HEK293 (cell line): ENCODE measurements at regions not wholly inside any gene's neighbourhood (a gene's known extent, or its start where the extent isn't known, plus 50 kb on each side); places are given as distances from the start of the nearest gene placed in this dataset.

ENCODE experiments used
- CTCF ChIA-PET: fragments of 350-600 bp; formaldehyde crosslinking; extraction: SDS; loops from one replicate; lab custom pipeline; 2021; ENCODE audit warnings: antibody characterized with exemption; lab: Yijun Ruan, JAX
- POLR2A ChIA-PET: fragments of 300-600 bp; formaldehyde crosslinking; extraction: SDS; loops from one replicate; lab custom pipeline; 2020; ENCODE audit warnings: antibody characterized with exemption, inconsistent platforms; lab: Yijun Ruan, JAX
- H3K27ac ChIP-seq: fragments of 200-500 bp; sonication (Bioruptor generic); 2 replicates; pipeline ENCODE4 v1.5.1; 2014; ENCODE audit warnings: low read depth, low read length, control low read depth, inconsistent platforms; ENCODE audit errors: extremely low read depth
- H3K36me3 ChIP-seq, 2 experiments: fragments of 200-500 bp in 1 of 2; sonication (Bioruptor generic) in 1 of 2; 1 replicate in 1 of 2; 2 replicates in 1 of 2; pipeline ENCODE4 v1.5.1; 2014 to 2017; ENCODE audit warnings: inconsistent platforms in 2 of 2, low read length in 2 of 2; ENCODE audit not compliant: control insufficient read depth in 2 of 2, insufficient read depth in 1 of 2
- H3K4me1 ChIP-seq: fragments of 200-500 bp; sonication (Bioruptor generic); 2 replicates; pipeline ENCODE4 v1.5.1; 2014; ENCODE audit warnings: mild to moderate bottlenecking, low read length, inconsistent platforms; ENCODE audit not compliant: control insufficient read depth, insufficient read depth
- H3K4me3 ChIP-seq: 2 replicates; pipeline ENCODE4 v1.5.1; 2011; ENCODE audit warnings: low read depth, mild to moderate bottlenecking, control low read depth, low read length, moderate library complexity
- H3K9me3 ChIP-seq: fragments of 200-500 bp; sonication (Bioruptor generic); 2 replicates; pipeline ENCODE4 v1.5.1; 2014; ENCODE audit warnings: low read depth, low read length, inconsistent platforms; ENCODE audit not compliant: control insufficient read depth, insufficient read depth
- KLF7 ChIP-seq: fragments of 450-650 bp; formaldehyde crosslinking; IDR thresholded peaks from 2 replicates; pipeline ENCODE4 v1.5.1; 2016; ENCODE audit warnings: missing biosample characterization, missing genetic modification characterization, borderline replicate concordance
- OVOL3 ChIP-seq: fragments of 450-650 bp; formaldehyde crosslinking; IDR thresholded peaks from 2 replicates; pipeline ENCODE4 v1.5.1; 2016; ENCODE audit warnings: missing biosample characterization, missing genetic modification characterization
- YY1 ChIP-seq: fragments of 450-650 bp; formaldehyde crosslinking; IDR thresholded peaks from 2 replicates; pipeline ENCODE4 v1.5.1; 2018; ENCODE audit warnings: missing biosample characterization, missing genetic modification characterization
- ZNF10 ChIP-seq: fragments of 450-650 bp; formaldehyde crosslinking; IDR thresholded peaks from 2 replicates; pipeline ENCODE4 v1.5.1; 2017; ENCODE audit warnings: missing biosample characterization, missing genetic modification characterization
- ZNF114 ChIP-seq: fragments of 450-650 bp; formaldehyde crosslinking; IDR thresholded peaks from 2 replicates; pipeline ENCODE4 v1.5.0; 2017; ENCODE audit warnings: missing biosample characterization, missing genetic modification characterization
- ZNF184 ChIP-seq: fragments of 450-650 bp; IDR thresholded peaks from 2 replicates; pipeline ENCODE4 v1.5.1; 2018; ENCODE audit warnings: missing biosample characterization, mild to moderate bottlenecking, missing genetic modification characterization
- ZNF292 ChIP-seq: fragments of 450-650 bp; formaldehyde crosslinking; IDR thresholded peaks from 2 replicates; pipeline ENCODE4 v1.5.1; 2016; ENCODE audit warnings: low read depth, missing biosample characterization, missing genetic modification characterization, borderline replicate concordance
- ZNF529 ChIP-seq: fragments of 450-650 bp; formaldehyde crosslinking; IDR thresholded peaks from 2 replicates; pipeline ENCODE4 v1.5.1; 2017; ENCODE audit warnings: missing genetic modification characterization, missing biosample characterization; ENCODE audit not compliant: insufficient replicate concordance
- ZNF560 ChIP-seq: fragments of 450-650 bp; formaldehyde crosslinking; IDR thresholded peaks from 2 replicates; pipeline ENCODE4 v1.5.1; 2017; ENCODE audit warnings: missing biosample characterization, missing genetic modification characterization, borderline replicate concordance
- ZNF670 ChIP-seq: fragments of 450-650 bp; formaldehyde crosslinking; IDR thresholded peaks from 2 replicates; pipeline ENCODE4 v1.5.1; 2016; ENCODE audit warnings: missing biosample characterization, missing genetic modification characterization, low read depth
- ZNF677 ChIP-seq: fragments of 450-650 bp; IDR thresholded peaks from 2 replicates; pipeline ENCODE4 v1.5.0; 2018; ENCODE audit warnings: missing biosample characterization, mild to moderate bottlenecking, missing genetic modification characterization, moderate library complexity
- ZNF768 ChIP-seq: fragments of 450-650 bp; formaldehyde crosslinking; IDR thresholded peaks from 2 replicates; pipeline ENCODE4 v1.5.1; 2018; ENCODE audit warnings: missing biosample characterization, mild to moderate bottlenecking, missing genetic modification characterization
- TF ChIP-seq, protein P1 (sequence below): fragments of 450-650 bp; formaldehyde crosslinking; IDR thresholded peaks from 2 replicates; pipeline ENCODE4 v1.5.1; 2016; ENCODE audit warnings: missing biosample characterization, missing genetic modification characterization
- TF ChIP-seq, protein P2 (sequence below): fragments of 450-650 bp; formaldehyde crosslinking; IDR thresholded peaks from 2 replicates; pipeline ENCODE4 v1.5.1; 2016; ENCODE audit warnings: missing biosample characterization, missing genetic modification characterization
- TF ChIP-seq, protein P3 (sequence below): fragments of 450-650 bp; formaldehyde crosslinking; IDR thresholded peaks from 2 replicates; pipeline ENCODE4; 2016; ENCODE audit warnings: missing biosample characterization, missing genetic modification characterization
- TF ChIP-seq, protein P4 (sequence below): fragments of 450-650 bp; IDR thresholded peaks from 2 replicates; pipeline ENCODE4 v1.5.1; 2018; ENCODE audit warnings: missing biosample characterization, mild to moderate bottlenecking, missing genetic modification characterization
- TF ChIP-seq, protein P5 (sequence below): fragments of 450-650 bp; formaldehyde crosslinking; IDR thresholded peaks from 2 replicates; pipeline ENCODE4 v1.5.1; 2016; ENCODE audit warnings: missing biosample characterization, missing genetic modification characterization

DNA sequence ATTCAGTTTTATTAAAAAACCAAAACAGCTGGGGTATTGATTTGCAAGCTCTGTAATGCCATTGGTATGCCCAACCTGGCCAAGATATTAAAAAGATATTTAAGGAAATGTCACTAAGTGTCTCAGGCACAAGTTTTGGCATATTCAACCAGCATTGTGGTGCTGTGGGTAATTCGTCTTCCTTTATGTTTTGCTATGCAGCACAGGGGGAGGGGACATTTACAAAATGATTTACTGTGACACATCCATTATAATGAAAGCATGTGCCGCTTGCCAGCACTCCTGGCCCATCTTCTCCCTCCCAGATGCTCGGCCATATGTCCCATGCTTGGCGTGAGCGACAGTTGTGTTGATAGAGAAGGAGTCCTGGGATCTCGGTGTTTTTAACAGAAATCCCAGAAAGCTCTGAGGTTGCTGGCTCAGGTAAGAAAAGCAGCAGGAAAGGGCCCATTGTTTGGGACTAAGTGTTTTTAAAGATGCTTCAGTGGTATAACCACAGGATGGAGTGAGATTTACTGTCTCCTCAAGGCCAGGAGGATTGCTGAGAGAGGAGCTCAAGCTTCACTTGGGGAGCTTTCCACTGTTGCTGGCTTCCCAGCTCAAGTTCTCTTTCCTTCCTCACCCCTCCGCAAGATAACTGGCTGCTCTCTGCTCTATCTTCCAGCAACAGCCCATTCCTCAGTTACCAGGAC, 158.2 kb upstream of the TSC22D2 start (continued):
- TF ChIP-seq ZNF10 (tag by site-specific recombination) (no peak), KLF7 (tag by site-specific recombination) (no peak)
- TF ChIP-seq, protein P1, sequence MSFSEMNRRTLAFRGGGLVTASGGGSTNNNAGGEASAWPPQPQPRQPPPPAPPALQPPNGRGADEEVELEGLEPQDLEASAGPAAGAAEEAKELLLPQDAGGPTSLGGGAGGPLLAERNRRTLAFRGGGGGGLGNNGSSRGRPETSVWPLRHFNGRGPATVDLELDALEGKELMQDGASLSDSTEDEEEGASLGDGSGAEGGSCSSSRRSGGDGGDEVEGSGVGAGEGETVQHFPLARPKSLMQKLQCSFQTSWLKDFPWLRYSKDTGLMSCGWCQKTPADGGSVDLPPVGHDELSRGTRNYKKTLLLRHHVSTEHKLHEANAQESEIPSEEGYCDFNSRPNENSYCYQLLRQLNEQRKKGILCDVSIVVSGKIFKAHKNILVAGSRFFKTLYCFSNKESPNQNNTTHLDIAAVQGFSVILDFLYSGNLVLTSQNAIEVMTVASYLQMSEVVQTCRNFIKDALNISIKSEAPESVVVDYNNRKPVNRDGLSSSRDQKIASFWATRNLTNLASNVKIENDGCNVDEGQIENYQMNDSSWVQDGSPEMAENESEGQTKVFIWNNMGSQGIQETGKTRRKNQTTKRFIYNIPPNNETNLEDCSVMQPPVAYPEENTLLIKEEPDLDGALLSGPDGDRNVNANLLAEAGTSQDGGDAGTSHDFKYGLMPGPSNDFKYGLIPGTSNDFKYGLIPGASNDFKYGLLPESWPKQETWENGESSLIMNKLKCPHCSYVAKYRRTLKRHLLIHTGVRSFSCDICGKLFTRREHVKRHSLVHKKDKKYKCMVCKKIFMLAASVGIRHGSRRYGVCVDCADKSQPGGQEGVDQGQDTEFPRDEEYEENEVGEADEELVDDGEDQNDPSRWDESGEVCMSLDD (tag by site-specific recombination) = no peak

DNA sequence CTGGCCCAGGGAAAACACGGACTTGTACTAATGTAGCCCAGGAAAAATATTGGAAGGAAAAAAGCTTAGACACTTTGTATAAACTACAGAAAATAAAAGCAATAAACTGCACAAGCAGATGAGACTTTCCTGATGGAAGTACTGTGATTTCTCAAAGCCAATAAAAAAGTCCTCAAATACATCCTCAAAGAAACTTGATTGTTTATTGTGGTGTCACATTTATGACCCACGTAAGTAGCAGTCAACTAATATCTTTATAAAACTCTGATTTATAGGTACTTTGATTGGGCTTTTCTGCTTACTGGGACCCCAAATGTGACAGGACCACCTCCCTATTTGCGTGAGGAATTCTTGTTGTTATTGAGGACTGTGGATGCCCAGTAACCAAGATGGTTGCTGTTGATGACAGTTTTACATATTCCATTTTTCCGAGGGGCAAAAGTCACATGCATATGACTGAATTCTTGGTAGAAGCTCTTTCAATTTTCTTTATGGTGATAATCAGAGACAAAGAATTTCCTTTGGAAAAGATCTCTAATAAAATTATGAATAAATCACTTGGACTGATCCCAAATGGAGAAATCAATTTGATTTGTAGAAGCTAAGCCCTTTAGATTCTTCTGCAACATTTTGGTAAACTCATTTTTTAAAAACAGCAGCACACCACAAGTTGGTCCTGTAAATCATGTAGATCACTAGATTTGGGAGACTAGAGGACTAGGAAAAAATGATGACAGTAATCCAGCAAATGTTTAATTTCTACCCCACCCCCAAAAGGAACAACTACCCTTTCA, 159.0 kb upstream of the TSC22D2 start:
- POLR2A ChIA-PET = interaction anchor here (0.6 to 1.2 kb wide), 2 partner anchors 12 to 160 kb away, joined by 3 to 4 read pairs; no protein-coding TSS in a partner anchor
- Histone ChIP-seq H3K27ac (no peak overlapping the region), H3K36me3 (no peaks in the 10 kb centered on the region), H3K4me1 (peaks cover 3% of the 10 kb centered on the region), H3K4me3 (no peak overlapping the region), H3K9me3 (no peaks in the 10 kb centered on the region)
- TF ChIP-seq, protein P2, sequence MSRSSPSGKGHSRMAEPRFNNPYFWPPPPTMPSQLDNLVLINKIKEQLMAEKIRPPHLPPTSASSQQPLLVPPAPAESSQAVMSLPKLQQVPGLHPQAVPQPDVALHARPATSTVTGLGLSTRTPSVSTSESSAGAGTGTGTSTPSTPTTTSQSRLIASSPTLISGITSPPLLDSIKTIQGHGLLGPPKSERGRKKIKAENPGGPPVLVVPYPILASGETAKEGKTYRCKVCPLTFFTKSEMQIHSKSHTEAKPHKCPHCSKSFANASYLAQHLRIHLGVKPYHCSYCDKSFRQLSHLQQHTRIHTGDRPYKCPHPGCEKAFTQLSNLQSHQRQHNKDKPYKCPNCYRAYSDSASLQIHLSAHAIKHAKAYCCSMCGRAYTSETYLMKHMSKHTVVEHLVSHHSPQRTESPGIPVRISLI (tag by site-specific recombination) = no peak
- TF ChIP-seq ZNF768 (tag by site-specific recombination) = no peak
- no peak for TF ChIP-seq ZNF560 (tag by site-specific recombination)
- TF ChIP-seq ZNF529 (tag by site-specific recombination) = no peak
- TF ChIP-seq YY1 (tag by site-specific recombination) = no peak
- TF ChIP-seq ZNF184 (tag by site-specific recombination) = no peak
- no peak for TF ChIP-seq ZNF670 (tag by site-specific recombination)
- no peak for TF ChIP-seq ZNF114 (tag by site-specific recombination)
- TF ChIP-seq ZNF677 = no peak
- TF ChIP-seq, protein P3, sequence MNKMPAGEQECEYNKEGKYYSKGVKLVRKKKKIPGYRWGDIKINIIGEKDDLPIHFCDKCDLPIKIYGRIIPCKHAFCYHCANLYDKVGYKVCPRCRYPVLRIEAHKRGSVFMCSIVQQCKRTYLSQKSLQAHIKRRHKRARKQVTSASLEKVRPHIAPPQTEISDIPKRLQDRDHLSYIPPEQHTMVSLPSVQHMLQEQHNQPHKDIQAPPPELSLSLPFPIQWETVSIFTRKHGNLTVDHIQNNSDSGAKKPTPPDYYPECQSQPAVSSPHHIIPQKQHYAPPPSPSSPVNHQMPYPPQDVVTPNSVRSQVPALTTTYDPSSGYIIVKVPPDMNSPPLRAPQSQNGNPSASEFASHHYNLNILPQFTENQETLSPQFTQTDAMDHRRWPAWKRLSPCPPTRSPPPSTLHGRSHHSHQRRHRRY (tag by site-specific recombination) = no peak
- TF ChIP-seq ZNF292 (tag by site-specific recombination) = no peak
- TF ChIP-seq, protein P4, sequence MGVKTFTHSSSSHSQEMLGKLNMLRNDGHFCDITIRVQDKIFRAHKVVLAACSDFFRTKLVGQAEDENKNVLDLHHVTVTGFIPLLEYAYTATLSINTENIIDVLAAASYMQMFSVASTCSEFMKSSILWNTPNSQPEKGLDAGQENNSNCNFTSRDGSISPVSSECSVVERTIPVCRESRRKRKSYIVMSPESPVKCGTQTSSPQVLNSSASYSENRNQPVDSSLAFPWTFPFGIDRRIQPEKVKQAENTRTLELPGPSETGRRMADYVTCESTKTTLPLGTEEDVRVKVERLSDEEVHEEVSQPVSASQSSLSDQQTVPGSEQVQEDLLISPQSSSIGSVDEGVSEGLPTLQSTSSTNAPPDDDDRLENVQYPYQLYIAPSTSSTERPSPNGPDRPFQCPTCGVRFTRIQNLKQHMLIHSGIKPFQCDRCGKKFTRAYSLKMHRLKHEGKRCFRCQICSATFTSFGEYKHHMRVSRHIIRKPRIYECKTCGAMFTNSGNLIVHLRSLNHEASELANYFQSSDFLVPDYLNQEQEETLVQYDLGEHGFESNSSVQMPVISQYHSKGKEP (tag by site-specific recombination) = no peak
- TF ChIP-seq OVOL3 (tag by site-specific recombination) = no peak
- TF ChIP-seq, protein P5, sequence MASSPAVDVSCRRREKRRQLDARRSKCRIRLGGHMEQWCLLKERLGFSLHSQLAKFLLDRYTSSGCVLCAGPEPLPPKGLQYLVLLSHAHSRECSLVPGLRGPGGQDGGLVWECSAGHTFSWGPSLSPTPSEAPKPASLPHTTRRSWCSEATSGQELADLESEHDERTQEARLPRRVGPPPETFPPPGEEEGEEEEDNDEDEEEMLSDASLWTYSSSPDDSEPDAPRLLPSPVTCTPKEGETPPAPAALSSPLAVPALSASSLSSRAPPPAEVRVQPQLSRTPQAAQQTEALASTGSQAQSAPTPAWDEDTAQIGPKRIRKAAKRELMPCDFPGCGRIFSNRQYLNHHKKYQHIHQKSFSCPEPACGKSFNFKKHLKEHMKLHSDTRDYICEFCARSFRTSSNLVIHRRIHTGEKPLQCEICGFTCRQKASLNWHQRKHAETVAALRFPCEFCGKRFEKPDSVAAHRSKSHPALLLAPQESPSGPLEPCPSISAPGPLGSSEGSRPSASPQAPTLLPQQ (tag by site-specific recombination) = no peak
- CTCF ChIA-PET = interaction anchor here (0.6 to 2.1 kb wide), 2 partner anchors 10 to 438 kb away, joined by 4 to 8 read pairs; no protein-coding TSS in a partner anchor
